HG02588 (cell line): ENCODE measurements at regions not wholly inside any gene's neighbourhood (a gene's known extent, or its start where the extent isn't known, plus 50 kb on each side); places are given as distances from the start of the nearest gene placed in this dataset.

Source experiments
- ATAC-seq: cut with Tn5 transposase; IDR thresholded peaks from one replicate; pipeline ENCODE4 v1.9.1; 2021; ENCODE audit warnings: mild to moderate bottlenecking, moderate library complexity; ENCODE audit not compliant: unreplicated experiment

- no peak for ATAC-seq
These were observed 125.6 kb upstream of the MCTP2 start for GRCh38 chr15:94105760-94106159.

DNA sequence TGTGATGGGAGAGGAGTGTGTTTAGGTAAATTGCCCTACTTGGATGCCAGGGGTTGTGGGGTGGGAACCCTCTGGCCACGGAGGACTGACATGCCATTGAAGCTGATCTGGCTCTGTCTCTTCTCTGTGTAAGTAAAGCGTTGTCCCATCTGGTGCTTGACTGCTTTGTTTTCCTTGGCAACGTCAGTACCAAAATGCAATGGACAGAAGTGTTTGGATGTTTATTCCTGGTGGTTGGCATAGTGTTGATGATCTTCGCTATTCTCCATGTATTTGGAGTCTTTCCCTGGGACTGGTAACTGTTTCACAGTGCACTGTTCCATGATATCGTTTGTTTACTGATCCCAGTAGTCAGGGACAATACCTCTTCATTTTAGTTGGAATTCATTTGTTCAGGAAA, 130.5 kb upstream of the MCTP2 start:
- ATAC-seq, result no peak

GRCh38 chr15:94099574-94099960, 131.8 kb upstream of the MCTP2 start:
- ATAC-seq, result no peak

- no peak for ATAC-seq
These were observed 132.3 kb upstream of the MCTP2 start for GRCh38 chr15:94098921-94099573.

DNA sequence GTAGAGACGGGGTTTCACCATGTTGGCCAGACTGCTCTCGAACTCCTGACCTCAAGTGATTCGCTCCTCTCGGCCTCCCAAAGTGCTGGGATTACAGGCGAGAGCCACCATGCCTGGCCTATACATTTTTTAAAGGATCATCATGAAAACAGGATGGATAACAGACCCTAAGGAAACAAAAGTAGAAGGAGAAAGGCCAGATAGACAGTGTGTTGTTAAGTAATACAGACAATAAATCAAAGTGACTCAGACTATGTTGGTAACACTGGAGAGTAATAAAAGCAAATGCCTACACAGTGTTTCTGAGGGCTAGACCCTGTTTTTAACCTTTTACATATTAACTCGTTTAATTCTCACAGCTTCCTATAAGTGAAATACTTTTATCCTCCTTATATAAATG, 133.8 kb upstream of the MCTP2 start:
- no peak for ATAC-seq

DNA sequence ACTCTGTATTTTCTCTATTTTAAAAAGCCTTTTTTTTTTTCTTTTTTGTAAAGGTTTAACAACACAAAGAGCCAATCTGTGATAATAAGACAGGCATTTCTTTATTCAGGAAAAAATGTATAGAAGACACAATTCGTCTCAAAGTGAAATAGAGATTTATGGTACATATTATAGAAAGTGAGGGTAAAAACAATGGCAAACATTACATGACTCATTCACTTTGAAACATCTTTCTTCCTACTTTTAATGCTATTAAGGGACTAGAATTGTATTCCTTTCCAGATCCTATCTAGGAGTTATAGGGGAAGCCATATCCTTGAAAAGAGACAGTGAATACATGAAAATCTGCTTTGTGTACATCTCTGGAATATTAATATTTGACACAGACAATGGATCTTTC, 137.1 kb upstream of the MCTP2 start:
- ATAC-seq, result no peak

- ATAC-seq, result no peak
These were observed 145.0 kb upstream of the MCTP2 start for GRCh38 chr15:94086341-94086740.

- no peak for ATAC-seq
These were observed 147.8 kb upstream of the MCTP2 start for GRCh38 chr15:94083467-94084052.

DNA sequence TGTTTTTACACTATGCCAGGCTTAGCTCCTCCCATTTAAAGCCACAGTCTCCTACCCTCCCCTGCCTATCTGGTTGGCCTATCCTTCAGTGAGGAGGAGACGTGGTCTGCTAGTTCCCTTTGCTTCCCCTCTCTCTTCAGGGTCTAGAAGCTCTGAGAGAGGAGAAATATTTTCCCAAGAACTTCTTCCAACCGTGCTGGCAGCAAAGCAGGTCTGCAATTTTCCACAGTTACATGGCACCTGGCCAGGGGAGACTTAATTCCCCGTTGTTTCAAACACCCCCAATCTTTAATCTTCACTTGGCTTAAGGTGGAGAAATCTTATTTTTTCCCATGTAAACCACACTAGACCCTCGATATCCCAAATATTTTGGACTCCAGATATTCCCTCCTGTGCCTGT, 149.5 kb upstream of the MCTP2 start:
- no peak for ATAC-seq

DNA sequence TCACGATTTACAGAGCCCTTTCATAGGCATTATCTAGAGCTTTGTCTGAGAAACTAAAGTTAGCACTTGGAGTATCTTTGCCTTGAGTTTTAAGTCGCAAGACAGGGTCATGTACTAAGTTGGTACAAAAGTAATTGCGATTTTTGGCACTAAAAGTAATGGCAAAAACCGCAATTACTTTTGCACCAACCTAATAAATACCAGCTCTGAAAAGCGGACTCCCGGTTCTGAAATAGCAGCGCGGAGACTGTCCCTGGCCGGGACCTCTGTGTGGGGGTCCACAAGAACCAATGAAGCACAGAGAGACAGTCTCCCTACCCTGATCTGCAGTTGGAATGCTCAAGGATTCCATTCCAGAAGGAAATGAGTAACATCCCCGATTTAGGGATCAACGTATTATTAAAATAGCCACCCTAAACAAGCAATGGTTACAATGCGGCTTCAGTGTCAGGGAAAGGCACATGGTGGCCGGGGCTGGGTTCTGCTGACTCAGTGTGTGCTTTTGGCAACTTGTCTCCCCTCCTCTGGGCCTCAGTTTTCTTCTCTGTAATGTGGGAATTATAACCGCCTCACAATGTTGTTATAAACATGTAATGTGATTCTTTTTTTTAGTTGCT, 150.3 kb upstream of the MCTP2 start:
- ATAC-seq, result no peak

- no peak for ATAC-seq
These were observed 150.9 kb upstream of the MCTP2 start for GRCh38 chr15:94080416-94080815.

DNA sequence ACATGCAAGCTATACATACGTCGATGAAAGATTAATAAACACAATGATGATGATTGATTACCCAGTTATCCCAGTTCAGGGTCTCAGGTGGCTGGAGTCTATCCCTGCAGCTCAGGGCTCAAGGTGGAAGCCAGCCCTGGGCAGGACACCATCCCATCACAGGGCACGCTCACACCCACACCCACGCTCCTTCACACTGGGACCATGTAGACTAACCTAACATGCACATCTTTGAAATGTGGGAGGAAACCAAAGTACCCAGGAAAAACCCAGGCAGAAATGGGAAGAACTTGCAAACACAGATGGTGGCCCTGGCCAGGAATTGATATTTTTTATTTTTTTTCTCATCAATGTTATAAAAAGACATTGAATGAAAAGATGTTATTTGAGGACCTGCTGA, 151.4 kb upstream of the MCTP2 start:
- ATAC-seq, result no peak

- ATAC-seq, result no peak
These were observed 151.9 kb upstream of the MCTP2 start for GRCh38 chr15:94079459-94079858.

DNA sequence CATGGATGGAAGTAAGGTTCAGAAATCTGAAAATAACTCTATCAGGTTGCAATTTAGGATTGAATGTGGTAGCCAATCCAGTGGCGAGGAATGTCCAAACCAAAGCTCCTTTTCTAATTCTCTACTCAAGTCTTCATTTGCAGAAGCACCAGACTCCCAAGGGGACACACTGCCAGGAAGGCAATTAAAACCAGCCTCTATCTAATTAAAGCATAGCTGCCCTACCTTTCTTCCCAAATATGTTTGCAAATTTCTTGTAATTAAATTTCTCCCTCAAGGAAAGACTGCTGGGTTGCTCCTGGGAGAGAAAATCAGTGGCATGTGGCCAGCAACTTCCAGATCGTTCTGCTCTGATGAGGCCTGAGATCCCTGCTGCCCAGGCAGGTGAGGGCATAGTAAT, 153.4 kb upstream of the MCTP2 start:
- ATAC-seq, result no peak

GRCh38 chr15:94075349-94075748, 156.0 kb upstream of the MCTP2 start:
- no peak for ATAC-seq

- ATAC-seq, result peak; percentile 91
These were observed 160.7 kb upstream of the MCTP2 start for GRCh38 chr15:94070356-94071295.

DNA sequence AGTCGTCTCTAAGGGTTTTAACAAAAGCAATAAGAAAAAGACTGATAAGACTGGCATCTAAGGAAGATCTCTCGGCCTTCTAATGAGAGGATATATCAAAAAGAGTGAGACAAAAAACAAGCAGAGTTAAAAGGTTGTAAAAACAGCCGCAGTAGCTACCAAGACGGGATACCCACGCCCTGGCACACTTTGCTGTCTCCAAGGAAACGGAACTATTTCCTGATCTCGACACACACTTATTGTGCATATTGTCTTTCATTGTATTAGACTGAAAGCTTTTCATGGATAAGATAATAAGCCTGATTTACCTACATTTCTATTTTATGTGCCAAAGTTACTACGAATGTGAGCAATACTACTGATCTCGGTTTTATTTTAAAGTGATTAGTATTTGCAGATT, 161.5 kb upstream of the MCTP2 start:
- no peak for ATAC-seq

DNA sequence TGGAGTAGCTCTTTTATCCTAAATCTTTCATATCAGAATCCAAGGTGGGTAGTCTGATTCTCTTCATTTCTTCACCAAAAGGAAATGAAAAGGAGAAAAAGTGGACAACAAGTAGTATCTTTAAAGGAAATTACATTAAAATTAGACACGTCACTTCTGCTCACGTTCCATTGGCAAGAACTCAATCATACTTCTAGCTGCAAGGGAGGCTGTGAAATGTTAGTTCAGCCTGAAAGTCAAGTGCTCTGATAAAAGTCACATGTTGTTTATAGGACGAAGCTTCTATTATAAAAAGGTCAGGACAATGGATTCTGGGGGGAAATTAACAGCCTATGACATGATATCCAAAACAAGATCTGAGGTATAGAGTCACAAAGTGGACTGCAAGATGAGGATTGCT, 164.6 kb upstream of the MCTP2 start:
- ATAC-seq, result no peak

GRCh38 chr15:94066046-94066445, 165.3 kb upstream of the MCTP2 start:
- no peak for ATAC-seq

- ATAC-seq, result no peak
These were observed 166.6 kb upstream of the MCTP2 start for GRCh38 chr15:94064676-94065313.

- ATAC-seq, result no peak
These were observed 170.3 kb upstream of the MCTP2 start for GRCh38 chr15:94061041-94061440.
